GM12878 (cell line): ENCODE measurements at regions not wholly inside any gene's neighbourhood (a gene's known extent, or its start where the extent isn't known, plus 50 kb on each side); places are given as distances from the start of the nearest gene placed in this dataset.

Experiments used
- ATAC-seq: fragments of 200-7000 bp; cut with Tn5 transposase; 3 replicates; pipeline ENCODE4 v1.9.1; 2020; ENCODE audit warnings: mild to moderate bottlenecking, moderate library complexity
- BruUV-seq: library from RNA; stranded (reverse); fragments of 400-500 nt; replicated peaks from 2 replicates; lab custom pipeline; 2021; lab: Mats Ljungman, UMichigan
- CTCF ChIA-PET: fragments of 300-600 bp; sonication (Branson Sonifier 250); formaldehyde crosslinking; extraction: SDS; loops from one replicate; lab custom pipeline; 2021; ENCODE audit warnings: inconsistent platforms; lab: Yijun Ruan, JAX
- POLR2A ChIA-PET: fragments of 350-600 bp; formaldehyde crosslinking; extraction: SDS; loops from one replicate; lab custom pipeline; 2021; ENCODE audit warnings: inconsistent platforms; lab: Charles Lee
- RAD21 ChIA-PET: fragments of 300-600 bp; sonication (Branson Sonifier 250); formaldehyde crosslinking; loops from one replicate; lab custom pipeline; 2023; ENCODE audit warnings: antibody characterized with exemption; ENCODE audit not compliant: unreplicated experiment; lab: Charles Lee
- SMC1A ChIA-PET: fragments of 300-600 bp; sonication (Branson Sonifier 250); formaldehyde crosslinking; loops from one replicate; lab custom pipeline; 2023; ENCODE audit not compliant: unreplicated experiment, uncharacterized antibody; lab: Charles Lee
- DNase-seq: peaks from one replicate; pipeline ENCODE4 v3.0.0-alpha.2; 2011; ENCODE audit warnings: low read depth, low spot score
- FAIRE-seq: peaks from 3 replicates; lab custom pipeline; 2011; peaks lifted over from hg19 to GRCh38; lab: Jason Lieb, UNC
- H2AFZ ChIP-seq: 2 replicates; pipeline ENCODE4 v1.6.0; 2011; ENCODE audit warnings: low read depth, low read length, control low read depth; ENCODE audit not compliant: control insufficient read depth
- H3K27ac ChIP-seq: 2 replicates; pipeline ENCODE4 v1.5.1; 2011; ENCODE audit warnings: control low read depth; ENCODE audit not compliant: control insufficient read depth, insufficient read depth
- H3K27me3 ChIP-seq, 2 experiments: replicated peaks in 1 of 2; 2 replicates each; pipeline versions ENCODE4 v1.6.0 to v1.6.1; 2011; ENCODE audit warnings: low read length in 1 of 2; ENCODE audit not compliant: control insufficient read depth in 2 of 2, insufficient read depth in 2 of 2
- H3K36me3 ChIP-seq, 2 experiments: 2 replicates each; pipeline ENCODE4 v1.5.1; 2011; ENCODE audit warnings: low read length in 1 of 2; ENCODE audit not compliant: control insufficient read depth in 2 of 2, insufficient read depth in 2 of 2
- H3K4me1 ChIP-seq: 2 replicates; pipeline ENCODE4 v1.6.1; 2011; ENCODE audit warnings: mild to moderate bottlenecking, low read length, moderate library complexity, mixed read lengths; ENCODE audit not compliant: control insufficient read depth, insufficient read depth
- H3K4me2 ChIP-seq: 2 replicates; pipeline ENCODE4 v1.6.0; 2011; ENCODE audit warnings: control low read depth; ENCODE audit not compliant: control insufficient read depth, insufficient read depth
- H3K4me3 ChIP-seq: fragments of 200-600 bp; sonication (generic); 2 replicates; pipeline ENCODE4 v1.5.1; 2016
- H3K79me2 ChIP-seq: 2 replicates; pipeline ENCODE4 v1.6.0; 2011; ENCODE audit warnings: low read length; ENCODE audit not compliant: control insufficient read depth, insufficient read depth
- H3K9ac ChIP-seq: 2 replicates; pipeline ENCODE4 v1.8.0; 2011; ENCODE audit warnings: low read length, control low read depth, mixed read lengths; ENCODE audit not compliant: control insufficient read depth, insufficient read depth
- H3K9me3 ChIP-seq: replicated peaks from 3 replicates; pipeline ENCODE4 v1.5.1; 2011; ENCODE audit warnings: mild to moderate bottlenecking, low read length; ENCODE audit not compliant: control insufficient read depth, insufficient read depth
- H4K20me1 ChIP-seq: 2 replicates; pipeline ENCODE4 v1.6.0; 2011; ENCODE audit not compliant: control insufficient read depth, insufficient read depth
- JUND ChIP-seq: IDR thresholded peaks from 2 replicates; pipeline ENCODE4 v1.6.1; 2012; ENCODE audit warnings: low read depth, mild to moderate bottlenecking, low read length, improper control_type of control experiment, moderate library complexity
- MYC ChIP-seq: IDR thresholded peaks from 2 replicates; pipeline ENCODE4 v1.6.1; 2011; ENCODE audit warnings: mild to moderate bottlenecking, low read length, moderate library complexity, inconsistent platforms; ENCODE audit not compliant: insufficient read depth, insufficient replicate concordance, insufficient read length, severe bottlenecking
- PAX8 ChIP-seq: fragments of 450-650 bp; IDR thresholded peaks from 2 replicates; pipeline ENCODE4 v1.6.1; 2017; ENCODE audit warnings: mild to moderate bottlenecking, moderate library complexity
- RBBP5 ChIP-seq: fragments of 200-600 bp; sonication (generic); conservative IDR thresholded peaks from 2 replicates; pipeline ENCODE4 v1.6.1; 2016
- RELA ChIP-seq: fragments of 450-650 bp; IDR thresholded peaks from 2 replicates; pipeline ENCODE4 v1.8.0; 2014; ENCODE audit warnings: borderline replicate concordance; ENCODE audit not compliant: partially characterized antibody
- SREBF2 ChIP-seq: IDR thresholded peaks from 2 replicates; pipeline ENCODE4 v1.6.1; 2012; ENCODE audit warnings: mild to moderate bottlenecking, low read length
- SUPT20H ChIP-seq: IDR thresholded peaks from 2 replicates; pipeline ENCODE4 v1.6.1; 2011; ENCODE audit warnings: low read depth, mild to moderate bottlenecking, low read length, moderate library complexity, borderline replicate concordance; ENCODE audit not compliant: control insufficient read depth
- SUZ12 ChIP-seq: fragments of 200-600 bp; sonication (generic); IDR thresholded peaks from one replicate; pipeline ENCODE4 v1.6.1; 2018; ENCODE audit warnings: antibody characterized with exemption, mild to moderate bottlenecking; ENCODE audit not compliant: unreplicated experiment
- TBL1XR1 ChIP-seq: IDR thresholded peaks from 2 replicates; pipeline ENCODE4 v1.6.1; 2012; ENCODE audit warnings: low read depth, low read length, improper control_type of control experiment
- TCF12 ChIP-seq: IDR thresholded peaks from 2 replicates; pipeline ENCODE4 v1.6.1; 2011; ENCODE audit warnings: low read depth, mild to moderate bottlenecking, low read length
- ZNF622 ChIP-seq: fragments of 450-650 bp; IDR thresholded peaks from 2 replicates; pipeline ENCODE4 v1.6.1; 2017; ENCODE audit warnings: mild to moderate bottlenecking, inconsistent platforms
- WGBS: methylation state at CpG from one replicate; pipeline ENCODE4 v1.1.6; 2016; ENCODE audit warnings: low lambda C conversion rate; ENCODE audit not compliant: insufficient replicate concordance, insufficient coverage; ENCODE audit errors: missing lambda C conversion rate; 5-methylcytosine and 5-hydroxymethylcytosine counted together
- in situ Hi-C: fragments of 300-500 bp; cut with MboI; formaldehyde crosslinking; loops from 9 replicates; pipeline ENCODE4 v1.14.3; 2018; ENCODE audit warnings: mixed read lengths
- intact Hi-C: fragments of 100-400 bp; cut with micrococcal nuclease; formaldehyde crosslinking; loops from one replicate; pipeline ENCODE4 v1.14.2; 2022; ENCODE audit not compliant: unreplicated experiment
- TF ChIP-seq, protein P1 (sequence below): fragments of 450-650 bp; IDR thresholded peaks from 2 replicates; pipeline ENCODE4 v1.6.1; 2018; ENCODE audit warnings: mild to moderate bottlenecking, low read depth, moderate library complexity; ENCODE audit not compliant: partially characterized antibody
- TF ChIP-seq, protein P2 (sequence below): fragments of 450-650 bp; IDR thresholded peaks from 2 replicates; pipeline ENCODE4 v1.6.1; 2017; ENCODE audit warnings: borderline replicate concordance

DNA sequence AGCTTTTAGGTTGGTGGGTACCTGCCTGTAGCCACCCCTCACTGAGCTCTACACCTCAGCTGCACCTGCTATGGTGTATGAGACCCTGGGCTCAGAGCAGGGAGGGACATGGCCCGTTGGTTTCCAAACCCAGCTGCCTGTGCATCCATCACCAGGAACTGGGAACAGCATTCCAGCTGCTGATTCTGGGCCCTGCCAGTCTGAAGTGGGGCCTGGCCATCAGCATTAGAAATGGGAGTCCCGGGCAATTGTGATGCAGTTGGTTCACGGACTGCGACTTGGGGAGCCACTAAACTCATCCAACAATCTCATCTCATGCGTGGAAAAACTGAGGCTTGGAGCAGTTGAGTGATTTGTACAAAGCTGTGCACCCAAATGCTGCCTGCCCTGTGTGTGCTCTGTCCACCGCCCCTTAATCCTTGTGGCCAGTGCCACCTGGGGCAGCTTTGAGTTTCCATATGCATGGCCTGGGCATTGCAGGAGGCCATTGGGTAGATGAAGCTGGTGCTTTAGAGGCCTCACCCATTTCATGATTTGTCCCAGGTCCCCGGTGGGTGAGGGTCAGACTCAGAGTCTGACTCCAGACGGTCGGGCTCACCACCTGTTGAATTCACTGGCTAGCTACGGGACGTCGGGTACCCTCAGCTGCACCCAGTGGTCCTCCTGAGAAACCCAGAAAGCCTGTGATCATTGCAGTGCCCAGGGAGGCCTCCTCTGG is 109.0 kb upstream of the SHH start:
- TF ChIP-seq SUZ12 (no peak), RBBP5 (no peak)
- ChIA-PET CTCF (no interaction called here), SMC1A (no interaction called here), RAD21 (no interaction called here), POLR2A (no interaction called here)
- no peaks in the 10 kb centered on the region for H3K79me2 ChIP-seq
- H4K20me1 ChIP-seq, result no peaks in the 10 kb centered on the region
- FAIRE-seq (no peak), ATAC-seq (no peak), DNase-seq (no peak)
- no peak overlapping the region for H3K4me3 ChIP-seq
- no peak overlapping the region for H3K4me2 ChIP-seq
- H2AFZ ChIP-seq, result no peak overlapping the region
- no peaks in the 10 kb centered on the region for H3K36me3 ChIP-seq
- in situ Hi-C loops (no loop called here), intact Hi-C loops (no loop called here)
- WGBS, result 42% methylated on average over 12 of the region's 12 CpGs
- no peak overlapping the region for H3K27ac ChIP-seq
- H3K27me3 ChIP-seq, result no peaks in the 10 kb centered on the region; a peak in 1 of 4 replicates
- no peak overlapping the region for H3K9ac ChIP-seq
- no peaks in the 10 kb centered on the region for H3K9me3 ChIP-seq
- H3K4me1 ChIP-seq, result no peaks in the 10 kb centered on the region
- BruUV-seq, result no TSS peak

DNA sequence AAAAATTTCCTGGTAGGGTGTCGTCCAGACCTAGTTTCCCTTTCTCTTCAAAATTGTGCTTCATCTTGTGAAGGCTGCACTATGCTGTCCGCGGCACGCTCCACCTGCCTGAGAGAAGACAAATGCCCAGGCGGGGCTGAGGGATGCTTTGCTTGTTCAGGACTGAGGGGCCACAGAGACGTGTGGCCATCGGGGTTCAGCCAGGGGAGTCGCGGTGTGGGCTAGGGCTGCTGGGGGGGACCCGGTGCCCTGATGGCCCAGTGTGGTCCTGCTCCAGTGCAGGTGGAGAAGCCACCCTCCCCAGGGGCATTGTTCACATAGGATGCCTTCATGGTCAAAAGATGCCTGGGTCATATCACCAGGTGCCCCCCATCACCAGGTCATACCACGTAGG is 107.8 kb upstream of the SHH start:
- Histone ChIP-seq H3K9ac (no peak overlapping the region), H2AFZ (no peak overlapping the region), H4K20me1 (no peaks in the 10 kb centered on the region), H3K9me3 (no peaks in the 10 kb centered on the region), H3K4me3 (no peak overlapping the region), H3K27me3 (no peaks in the 10 kb centered on the region; a peak in 1 of 4 replicates), H3K27ac (no peak overlapping the region), H3K4me1 (no peaks in the 10 kb centered on the region), H3K79me2 (no peaks in the 10 kb centered on the region), H3K36me3 (no peaks in the 10 kb centered on the region), H3K4me2 (no peak overlapping the region)
- 45% methylated on average over 11 of the region's 11 CpGs for WGBS
- no peak for DNase-seq
- ChIA-PET SMC1A (no interaction called here), POLR2A (no interaction called here), RAD21 (no interaction called here), CTCF (no interaction called here)
- in situ Hi-C loops (no loop called here), intact Hi-C loops (no loop called here)
- ATAC-seq, result no peak
- no TSS peak for BruUV-seq
- FAIRE-seq, result no peak
- no peak for TF ChIP-seq MYC
- TF ChIP-seq RELA, result no peak
- no peak for TF ChIP-seq TBL1XR1
- TF ChIP-seq, protein P1, sequence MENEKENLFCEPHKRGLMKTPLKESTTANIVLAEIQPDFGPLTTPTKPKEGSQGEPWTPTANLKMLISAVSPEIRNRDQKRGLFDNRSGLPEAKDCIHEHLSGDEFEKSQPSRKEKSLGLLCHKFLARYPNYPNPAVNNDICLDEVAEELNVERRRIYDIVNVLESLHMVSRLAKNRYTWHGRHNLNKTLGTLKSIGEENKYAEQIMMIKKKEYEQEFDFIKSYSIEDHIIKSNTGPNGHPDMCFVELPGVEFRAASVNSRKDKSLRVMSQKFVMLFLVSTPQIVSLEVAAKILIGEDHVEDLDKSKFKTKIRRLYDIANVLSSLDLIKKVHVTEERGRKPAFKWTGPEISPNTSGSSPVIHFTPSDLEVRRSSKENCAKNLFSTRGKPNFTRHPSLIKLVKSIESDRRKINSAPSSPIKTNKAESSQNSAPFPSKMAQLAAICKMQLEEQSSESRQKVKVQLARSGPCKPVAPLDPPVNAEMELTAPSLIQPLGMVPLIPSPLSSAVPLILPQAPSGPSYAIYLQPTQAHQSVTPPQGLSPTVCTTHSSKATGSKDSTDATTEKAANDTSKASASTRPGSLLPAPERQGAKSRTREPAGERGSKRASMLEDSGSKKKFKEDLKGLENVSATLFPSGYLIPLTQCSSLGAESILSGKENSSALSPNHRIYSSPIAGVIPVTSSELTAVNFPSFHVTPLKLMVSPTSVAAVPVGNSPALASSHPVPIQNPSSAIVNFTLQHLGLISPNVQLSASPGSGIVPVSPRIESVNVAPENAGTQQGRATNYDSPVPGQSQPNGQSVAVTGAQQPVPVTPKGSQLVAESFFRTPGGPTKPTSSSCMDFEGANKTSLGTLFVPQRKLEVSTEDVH, result no peak
- TF ChIP-seq, protein P2, sequence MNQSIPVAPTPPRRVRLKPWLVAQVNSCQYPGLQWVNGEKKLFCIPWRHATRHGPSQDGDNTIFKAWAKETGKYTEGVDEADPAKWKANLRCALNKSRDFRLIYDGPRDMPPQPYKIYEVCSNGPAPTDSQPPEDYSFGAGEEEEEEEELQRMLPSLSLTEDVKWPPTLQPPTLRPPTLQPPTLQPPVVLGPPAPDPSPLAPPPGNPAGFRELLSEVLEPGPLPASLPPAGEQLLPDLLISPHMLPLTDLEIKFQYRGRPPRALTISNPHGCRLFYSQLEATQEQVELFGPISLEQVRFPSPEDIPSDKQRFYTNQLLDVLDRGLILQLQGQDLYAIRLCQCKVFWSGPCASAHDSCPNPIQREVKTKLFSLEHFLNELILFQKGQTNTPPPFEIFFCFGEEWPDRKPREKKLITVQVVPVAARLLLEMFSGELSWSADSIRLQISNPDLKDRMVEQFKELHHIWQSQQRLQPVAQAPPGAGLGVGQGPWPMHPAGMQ, result no peak
- TF ChIP-seq SUPT20H, result no peak
- no peak for TF ChIP-seq ZNF622
- no peak for TF ChIP-seq JUND
- TF ChIP-seq PAX8, result no peak
- TF ChIP-seq TCF12, result no peak
- no peak for TF ChIP-seq SREBF2
